H1 (cell line): ENCODE measurements at regions not wholly inside any gene's neighbourhood (a gene's known extent, or its start where the extent isn't known, plus 50 kb on each side); places are given as distances from the start of the nearest gene placed in this dataset.

Experiments used
- FOSL1 ChIP-seq: IDR thresholded peaks from 2 replicates; pipeline ENCODE4 v1.6.1; 2011; ENCODE audit warnings: mild to moderate bottlenecking, low read depth, low read length, moderate library complexity; ENCODE audit not compliant: insufficient read depth
- GTF2F1 ChIP-seq: IDR thresholded peaks from 2 replicates; pipeline ENCODE4 v1.6.1; 2012; ENCODE audit warnings: low read depth, low read length, improper control_type of control experiment, borderline replicate concordance
- KDM1A ChIP-seq: fragments of 200-600, 300-600 bp; sonication (generic); IDR thresholded peaks from 2 replicates; pipeline ENCODE4 v1.7.1; 2016; ENCODE audit warnings: mild to moderate bottlenecking, low read length, borderline replicate concordance
- KDM4A ChIP-seq: IDR thresholded peaks from one replicate; pipeline ENCODE4 v1.7.1; 2012; ENCODE audit warnings: low read depth, mild to moderate bottlenecking, moderate library complexity, low read length, inconsistent platforms; ENCODE audit not compliant: severe bottlenecking
- RXRA ChIP-seq: IDR thresholded peaks from 2 replicates; pipeline ENCODE4 v1.6.1; 2011; ENCODE audit warnings: low read depth, mild to moderate bottlenecking, low read length, moderate library complexity; ENCODE audit not compliant: insufficient read depth
- SP2 ChIP-seq: IDR thresholded peaks from 2 replicates; pipeline ENCODE4 v1.6.1; 2012; ENCODE audit warnings: mild to moderate bottlenecking, low read length, inconsistent platforms

DNA sequence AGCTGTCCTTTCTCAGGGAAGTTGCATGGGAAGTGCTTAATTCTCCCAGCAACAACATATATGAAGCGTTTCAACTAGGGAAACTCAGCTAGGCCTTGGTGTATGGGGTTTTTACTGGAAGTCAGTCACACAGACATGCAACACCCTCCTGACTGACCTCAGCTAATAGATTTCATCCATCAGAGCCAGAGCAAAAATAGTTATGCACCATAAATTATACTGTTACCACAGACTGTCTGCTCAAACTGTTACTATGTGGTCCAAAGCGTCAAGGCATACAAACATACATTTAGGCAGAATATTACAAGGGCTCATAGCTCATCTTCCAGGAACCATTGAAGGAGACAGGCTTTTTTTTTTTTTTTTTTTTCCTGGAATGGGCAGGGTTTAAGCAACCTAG, 417.9 kb downstream of the ANKRD7 start (continued):
- no peak for TF ChIP-seq GTF2F1
- TF ChIP-seq FOSL1, result no peak
- no peak for TF ChIP-seq KDM4A
- no peak for TF ChIP-seq KDM1A
- TF ChIP-seq SP2, result no peak
- TF ChIP-seq RXRA, result no peak
